Spinal cord (tissue), 9 donors: ENCODE measurements at regions not wholly inside any gene's neighbourhood (a gene's known extent, or its start where the extent isn't known, plus 50 kb on each side); places are given as distances from the start of the nearest gene placed in this dataset.

Experiments
- DNase-seq, 6 donors: peaks; one replicate each; pipeline versions ENCODE4 v3.0.0 to v3.0.0-alpha.2; 2013 to 2015; ENCODE audit warnings: low spot score in 6 of 6, low read depth in 4 of 6
- H3K27ac ChIP-seq: one replicate; pipeline ENCODE4 v1.5.1; 2013; ENCODE audit warnings: low read depth, low read length, control low read depth
- H3K27me3 ChIP-seq: one replicate; pipeline ENCODE4 v1.6.1; 2013; ENCODE audit warnings: low read length; ENCODE audit not compliant: control insufficient read depth, insufficient read depth
- H3K36me3 ChIP-seq: one replicate; pipeline ENCODE4 v1.6.1; 2013; ENCODE audit warnings: low read length; ENCODE audit not compliant: control insufficient read depth, insufficient read depth
- H3K4me1 ChIP-seq: one replicate; pipeline ENCODE4 v1.6.1; 2013; ENCODE audit warnings: low read length; ENCODE audit not compliant: control insufficient read depth, insufficient read depth
- H3K4me3 ChIP-seq: one replicate; pipeline ENCODE4 v1.5.1; 2013; ENCODE audit warnings: low read depth, low read length, control low read depth
- H3K9me3 ChIP-seq: one replicate; pipeline ENCODE4 v1.6.1; 2013; ENCODE audit warnings: low read length; ENCODE audit not compliant: control insufficient read depth, insufficient read depth
- WGBS: methylation state at CpG from one replicate; pipeline ENCODE4 v1.1.5; 2013; ENCODE audit warnings: missing lambda C conversion rate; ENCODE audit not compliant: insufficient coverage; 5-methylcytosine and 5-hydroxymethylcytosine counted together
- donor health status: healthy.

DNA sequence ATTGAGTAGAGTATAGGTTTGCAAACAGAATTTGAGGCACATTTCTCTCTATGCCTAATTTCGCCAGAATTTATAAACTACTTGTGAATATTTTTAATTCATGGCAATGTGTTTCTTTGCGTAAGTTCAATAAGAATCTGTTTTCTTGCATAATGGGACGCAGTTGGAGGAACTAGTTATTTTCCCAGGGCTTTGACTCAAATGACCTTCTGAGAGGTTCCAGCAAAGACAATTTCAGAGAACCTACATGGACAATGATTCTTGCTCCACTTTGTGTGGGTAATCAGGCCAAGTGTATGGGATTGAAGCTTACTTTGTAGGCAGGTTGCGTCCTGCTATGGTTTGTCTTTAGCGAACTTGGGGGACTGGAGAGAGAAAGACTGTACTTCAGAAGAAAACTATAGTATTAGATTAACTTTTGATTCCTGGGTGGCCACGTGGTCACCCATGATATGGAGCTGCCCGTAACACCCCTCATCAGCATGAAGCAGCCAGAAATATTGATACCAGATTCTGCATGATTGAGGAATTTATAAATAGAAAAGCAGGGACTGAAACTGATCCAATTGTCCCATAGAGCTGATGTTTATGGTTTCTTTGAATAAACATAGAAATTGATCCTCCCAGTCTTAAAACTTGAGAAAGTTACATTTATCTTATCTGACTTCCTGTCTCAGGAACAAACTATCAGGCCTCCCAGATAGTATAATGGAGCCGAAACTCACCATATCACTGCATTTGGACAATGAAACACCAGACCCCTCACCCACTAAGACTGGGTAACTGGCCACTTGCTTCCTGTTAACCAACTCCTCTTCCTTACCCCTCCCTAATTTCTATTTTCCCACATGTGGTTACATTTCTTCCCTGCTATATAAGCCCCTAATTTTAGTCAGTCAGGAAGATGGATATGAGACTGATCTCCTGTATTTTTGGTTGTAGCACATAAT is 815.3 kb upstream of the HS6ST1 start:
- H3K9me3 ChIP-seq: peaks cover 2% of the 10 kb centered on the region

DNA sequence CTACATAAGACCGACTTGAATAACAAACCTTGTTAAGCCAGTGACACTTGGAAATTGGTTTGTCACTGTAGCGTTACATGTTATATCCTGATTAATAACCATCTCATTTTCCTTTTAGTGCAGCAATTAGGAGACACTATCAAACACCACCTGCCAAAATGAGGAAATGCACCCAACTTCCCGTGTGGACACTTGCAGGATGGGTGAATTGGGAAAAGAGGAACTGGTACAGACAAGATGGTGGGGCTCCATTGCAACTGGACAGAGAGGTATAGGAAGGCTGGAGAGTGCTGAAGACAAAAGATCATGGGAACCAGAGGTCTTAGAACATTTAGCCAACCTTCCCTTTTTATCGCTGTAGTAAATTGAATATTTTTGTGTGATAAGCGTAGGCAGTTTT is 816.3 kb upstream of the HS6ST1 start:
- Histone ChIP-seq H3K9me3 (peaks cover 2% of the 10 kb centered on the region), H3K27ac (no peak overlapping the region), H3K36me3 (no peaks in the 10 kb centered on the region), H3K4me3 (no peak overlapping the region), H3K4me1 (no peaks in the 10 kb centered on the region), H3K27me3 (no peaks in the 10 kb centered on the region)
- no peak for DNase-seq
- WGBS: no CpG with 5 or more reads among the region's 5 CpGs

More for the DNA sequence above, 815.3 kb upstream of the HS6ST1 start:
- Histone ChIP-seq H3K4me1 (no peaks in the 10 kb centered on the region), H3K27ac (no peak overlapping the region), H3K4me3 (no peak overlapping the region), H3K27me3 (no peaks in the 10 kb centered on the region), H3K36me3 (no peaks in the 10 kb centered on the region)
- 100% methylated on average over 3 of the region's 8 CpGs for WGBS
- DNase-seq: no peak

DNA sequence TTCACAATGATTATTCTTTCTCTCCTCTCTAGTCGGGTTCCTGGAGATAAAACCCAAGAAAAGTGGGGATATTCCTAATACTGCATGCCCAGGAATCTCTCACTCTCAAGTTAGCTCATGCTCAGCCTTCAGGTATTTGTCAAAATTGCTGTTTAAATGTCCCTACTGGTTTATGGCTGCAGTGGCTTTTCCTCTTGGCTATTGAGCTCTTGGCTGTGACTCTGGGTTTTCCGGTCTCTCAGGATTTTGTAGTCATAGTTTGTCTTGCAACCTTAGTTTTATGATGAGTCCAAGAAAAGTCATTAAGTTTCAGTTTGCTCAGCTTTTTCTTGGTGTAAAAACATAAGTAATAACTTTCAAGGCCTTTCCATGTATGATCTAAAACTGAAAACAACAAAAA is 820.7 kb upstream of the HS6ST1 start:
- Histone ChIP-seq H3K27ac (no peak overlapping the region), H3K9me3 (peaks cover 2% of the 10 kb centered on the region), H3K27me3 (no peaks in the 10 kb centered on the region), H3K36me3 (no peaks in the 10 kb centered on the region), H3K4me3 (no peak overlapping the region), H3K4me1 (peaks cover 3% of the 10 kb centered on the region)
- DNase-seq: no peak
- no CpG with 5 or more reads among the region's 2 CpGs for WGBS

DNA sequence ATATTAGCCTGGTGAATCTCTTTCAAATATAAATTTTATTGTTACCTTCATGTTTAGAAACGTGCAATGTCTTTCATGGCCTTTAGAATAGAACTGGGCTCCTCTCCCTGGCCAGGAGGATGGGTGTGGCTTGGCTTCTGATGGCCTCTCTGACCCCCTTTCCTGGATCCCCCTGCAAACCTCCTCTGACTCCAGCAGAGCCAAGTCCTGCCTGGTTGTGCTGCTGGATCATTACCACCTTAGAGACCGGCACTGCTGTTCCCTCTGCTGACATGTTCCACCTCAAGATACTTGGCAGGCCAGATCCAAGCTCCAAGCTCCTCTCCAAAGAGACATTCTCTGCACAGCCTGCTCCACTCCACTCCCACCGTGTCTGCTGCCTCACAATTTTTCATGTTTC is 823.8 kb upstream of the HS6ST1 start:
- Histone ChIP-seq H3K4me1 (peaks cover 3% of the 10 kb centered on the region), H3K4me3 (no peak overlapping the region), H3K9me3 (peaks cover 2% of the 10 kb centered on the region), H3K27ac (no peak overlapping the region), H3K27me3 (no peaks in the 10 kb centered on the region), H3K36me3 (no peaks in the 10 kb centered on the region)
- WGBS: 92% methylated on average over 2 of the region's 3 CpGs
- DNase-seq: no peak

DNA sequence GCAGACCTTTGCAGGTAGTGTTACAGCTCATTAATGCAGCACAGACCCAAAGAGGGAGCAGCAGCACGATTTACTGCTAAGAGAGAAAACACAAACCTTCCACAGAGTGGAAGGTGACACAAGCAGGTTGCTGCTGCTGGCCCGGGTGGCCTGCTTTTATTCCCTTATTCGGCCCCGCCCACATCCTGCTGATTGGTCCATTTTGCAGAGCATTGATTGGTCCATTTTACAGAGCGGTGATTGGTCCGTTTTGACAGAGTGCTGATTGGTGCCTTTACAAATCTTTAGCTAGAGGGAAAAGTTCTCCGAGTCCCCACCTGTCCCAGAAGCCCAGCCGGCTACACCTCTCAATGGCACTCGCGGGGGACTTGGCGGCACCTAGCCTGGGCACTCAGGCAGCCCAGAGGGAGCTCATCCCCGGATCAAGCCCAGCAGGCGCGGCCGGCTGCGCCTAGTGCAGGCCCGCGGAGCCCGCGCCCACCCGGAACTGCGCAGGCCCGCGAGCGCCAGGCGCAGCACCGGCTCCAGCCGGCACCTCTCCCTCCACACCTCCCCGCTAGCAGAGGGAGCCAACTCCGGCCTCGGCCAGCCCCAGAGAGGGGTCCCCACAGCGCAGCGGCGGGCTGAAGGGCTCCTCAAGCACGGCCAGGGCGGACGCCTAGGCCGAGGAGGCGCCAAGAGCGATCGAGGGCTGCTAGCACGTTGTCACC is 825.6 kb upstream of the HS6ST1 start:
- H3K27ac ChIP-seq: no peak overlapping the region
- no peak for DNase-seq
- no peaks in the 10 kb centered on the region for H3K27me3 ChIP-seq
- H3K9me3 ChIP-seq: no peaks in the 10 kb centered on the region
- no peaks in the 10 kb centered on the region for H3K36me3 ChIP-seq
- no peak overlapping the region for H3K4me3 ChIP-seq
- H3K4me1 ChIP-seq: peaks cover 3% of the 10 kb centered on the region
- WGBS: 96% methylated on average over 39 of the region's 42 CpGs

DNA sequence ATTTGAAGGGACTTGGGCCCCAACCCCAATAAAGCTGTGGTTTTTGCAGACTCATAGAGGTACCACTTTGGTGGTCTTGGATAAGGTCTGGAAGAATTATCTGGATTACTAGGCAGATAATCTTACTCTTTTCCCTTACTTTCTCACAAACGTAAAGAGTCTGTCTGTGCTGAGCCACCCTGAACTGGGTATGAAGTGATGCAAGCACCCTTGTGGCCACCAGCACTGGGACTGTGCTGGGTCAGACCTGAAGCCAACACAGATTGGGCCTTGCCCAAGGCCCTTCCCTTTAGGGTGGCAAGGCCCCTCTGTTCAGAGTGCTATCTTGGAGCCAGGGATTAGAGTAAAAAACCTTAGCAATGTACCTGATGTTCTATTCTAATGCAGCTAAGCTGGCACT is 827.0 kb upstream of the RAB6C start:
- Histone ChIP-seq H3K27me3 (no peaks in the 10 kb centered on the region), H3K4me3 (no peak overlapping the region), H3K36me3 (no peaks in the 10 kb centered on the region), H3K9me3 (no peaks in the 10 kb centered on the region), H3K4me1 (no peaks in the 10 kb centered on the region), H3K27ac (no peak overlapping the region)
- WGBS: 50% methylated on average over 1 of the region's 1 CpG
- no peak for DNase-seq

DNA sequence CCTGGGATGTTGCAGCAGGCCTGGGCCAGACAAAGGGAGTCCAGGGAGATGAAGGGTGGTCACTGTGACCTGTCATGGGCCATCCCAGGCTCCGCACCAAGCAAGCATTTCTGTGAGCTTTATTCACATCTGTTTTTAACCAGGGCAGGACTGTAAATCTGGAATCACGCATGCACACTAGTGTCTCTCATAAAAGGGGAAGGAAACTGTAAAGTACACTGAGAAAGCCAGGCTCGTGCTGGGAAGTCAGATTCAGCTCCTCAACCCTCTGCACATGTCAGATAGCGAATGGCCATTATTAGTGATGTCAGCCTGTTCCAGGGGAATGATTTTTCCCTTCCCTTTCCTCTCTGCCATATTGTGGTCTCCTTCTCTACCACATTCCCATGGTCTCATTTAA is 818.6 kb upstream of the RAB6C start:
- Histone ChIP-seq H3K36me3 (no peaks in the 10 kb centered on the region), H3K9me3 (no peaks in the 10 kb centered on the region), H3K27me3 (no peaks in the 10 kb centered on the region), H3K4me3 (no peak overlapping the region), H3K4me1 (no peaks in the 10 kb centered on the region), H3K27ac (no peak overlapping the region)
- DNase-seq: no peak
- WGBS: 40% methylated on average over 1 of the region's 4 CpGs

DNA sequence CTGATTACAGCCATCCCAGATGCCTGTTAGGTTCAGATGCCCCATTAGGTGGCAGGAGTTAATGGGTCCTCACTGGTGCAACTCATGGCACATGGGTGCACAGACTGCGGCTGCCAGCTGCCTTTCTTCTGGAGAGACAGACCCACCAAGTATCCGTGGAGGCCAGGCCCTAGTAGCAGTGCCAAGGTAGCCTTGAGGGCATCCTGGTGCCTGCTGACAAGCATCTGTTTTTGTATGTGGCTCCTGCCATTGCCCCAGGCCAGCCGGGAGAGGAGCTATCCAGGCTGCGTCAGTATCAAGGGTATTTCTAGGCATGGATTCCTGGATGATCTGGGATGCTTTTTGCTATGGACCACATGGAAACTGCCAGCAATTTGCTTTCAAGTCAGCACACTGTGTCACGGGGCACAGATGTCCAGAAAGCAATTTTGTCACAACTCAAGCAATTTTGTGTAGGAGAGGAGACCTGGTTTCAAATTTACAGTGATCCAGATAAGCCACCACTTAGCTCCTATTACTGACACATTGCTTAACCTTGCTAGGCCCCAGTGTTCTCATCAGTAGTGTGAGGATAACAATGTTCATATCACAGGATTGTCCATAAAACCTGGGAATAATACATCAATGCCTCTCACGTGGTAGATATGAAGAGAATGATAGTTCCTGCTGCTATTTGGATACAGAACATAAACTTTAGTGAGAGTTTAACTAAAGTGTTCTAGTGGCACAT is 815.1 kb upstream of the RAB6C start:
- no peak overlapping the region for H3K27ac ChIP-seq
- H3K27me3 ChIP-seq: no peaks in the 10 kb centered on the region
- no peaks in the 10 kb centered on the region for H3K4me1 ChIP-seq
- H3K36me3 ChIP-seq: no peaks in the 10 kb centered on the region
- H3K9me3 ChIP-seq: no peaks in the 10 kb centered on the region
- peak in 1 of 6 donors; percentile 50 for DNase-seq
- WGBS: 80% methylated on average over 5 of the region's 6 CpGs
- no peak overlapping the region for H3K4me3 ChIP-seq

DNA sequence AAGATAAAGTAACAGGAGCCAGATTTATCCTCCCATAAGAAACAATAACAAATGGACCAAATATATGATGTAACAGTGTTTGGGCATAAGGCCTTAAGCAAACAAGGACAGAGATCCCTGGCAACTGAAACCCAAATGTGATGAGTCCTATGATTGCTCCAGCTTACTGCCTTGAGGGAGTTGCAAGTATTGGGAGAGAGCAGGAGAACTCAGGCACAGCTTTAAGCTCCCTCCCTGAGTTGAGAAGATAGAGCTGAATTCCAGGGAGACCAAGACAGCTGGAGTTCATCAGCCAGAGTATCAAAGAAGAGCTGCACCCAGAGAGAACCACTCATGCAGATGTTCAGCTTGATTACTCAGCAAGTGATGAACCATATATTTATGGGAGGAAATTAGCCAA is 814.5 kb upstream of the RAB6C start:
- H3K4me1 ChIP-seq: no peaks in the 10 kb centered on the region
- peak in 2 of 6 donors; percentile 25 to 49 for DNase-seq
- H3K27me3 ChIP-seq: no peaks in the 10 kb centered on the region
- H3K27ac ChIP-seq: no peak overlapping the region
- no peak overlapping the region for H3K4me3 ChIP-seq
- no peaks in the 10 kb centered on the region for H3K9me3 ChIP-seq
- no peaks in the 10 kb centered on the region for H3K36me3 ChIP-seq
